Cardiac muscle cell (in vitro differentiated cells and primary cell): ENCODE measurements at regions not wholly inside any gene's neighbourhood (a gene's known extent, or its start where the extent isn't known, plus 50 kb on each side); places are given as distances from the start of the nearest gene placed in this dataset.

Experiments used
- DNase-seq, 2 donors: peaks; one replicate each; pipeline versions ENCODE4 v3.0.0 to v3.0.0-alpha.2; 2010 to 2017; ENCODE audit warnings: low read depth in 1 of 2, low spot score in 1 of 2
- H3K27ac ChIP-seq: fragments of 200-600 bp; sonication (generic); 2 replicates; pipeline ENCODE4 v1.5.1; 2016
- H3K27me3 ChIP-seq: fragments of 200-600 bp; sonication (generic); 2 replicates; pipeline ENCODE4 v1.6.0; 2016; ENCODE audit warnings: control low read depth
- H3K36me3 ChIP-seq: fragments of 200-600 bp; sonication (generic); 2 replicates; pipeline ENCODE4 v1.5.1; 2016; ENCODE audit warnings: control low read depth
- H3K4me1 ChIP-seq: fragments of 200-600 bp; sonication (generic); 2 replicates; pipeline ENCODE4 v1.8.1; 2017; ENCODE audit warnings: low read depth, mild to moderate bottlenecking, mixed run types
- H3K4me3 ChIP-seq: fragments of 200-600 bp; sonication (generic); 2 replicates; pipeline ENCODE4 v1.5.1; 2016; ENCODE audit warnings: mild to moderate bottlenecking
- H3K9me3 ChIP-seq: fragments of 200-600 bp; sonication (generic); 2 replicates; pipeline ENCODE4 v1.5.1; 2017; ENCODE audit warnings: low read depth, mild to moderate bottlenecking, control low read depth
- CTCF ChIP-seq: IDR thresholded peaks from 2 replicates; pipeline ENCODE4 v1.5.1; 2012; ENCODE audit warnings: low read depth, mild to moderate bottlenecking, low read length

- no peaks in the 10 kb centered on the region for H3K27me3 ChIP-seq
- DNase-seq: no peak
- H3K4me1 ChIP-seq: no peaks in the 10 kb centered on the region
- no peak for TF ChIP-seq CTCF
- no peak overlapping the region for H3K27ac ChIP-seq
- H3K4me3 ChIP-seq: no peak overlapping the region
- H3K36me3 ChIP-seq: no peaks in the 10 kb centered on the region
- no peaks in the 10 kb centered on the region for H3K9me3 ChIP-seq
Measured at GRCh38 chr5:13640270-13640669, 304.2 kb downstream of the DNAH5 start.

DNA sequence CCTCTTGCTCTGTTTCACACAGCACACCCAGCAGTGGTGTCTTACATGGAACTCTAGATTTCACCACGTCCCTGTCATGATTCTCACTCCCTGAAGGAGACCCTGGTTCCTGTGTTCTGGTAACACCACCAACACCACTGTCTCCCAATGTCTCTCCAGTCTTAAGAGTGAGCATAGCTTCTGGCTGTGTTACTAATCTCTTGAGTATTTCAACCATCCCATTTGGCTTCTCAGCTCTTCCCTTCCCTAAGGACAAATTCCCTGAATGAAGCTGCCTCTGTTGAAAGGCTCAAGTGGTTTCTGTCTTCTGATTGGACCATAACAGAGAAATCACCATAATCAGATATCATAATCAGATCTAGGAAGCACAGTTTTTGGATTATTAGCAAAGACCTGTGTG lies 311.8 kb downstream of the DNAH5 start:
- H3K36me3 ChIP-seq: no peaks in the 10 kb centered on the region
- no peak overlapping the region for H3K4me3 ChIP-seq
- no peaks in the 10 kb centered on the region for H3K9me3 ChIP-seq
- no peak for DNase-seq
- no peaks in the 10 kb centered on the region for H3K4me1 ChIP-seq
- H3K27ac ChIP-seq: no peak overlapping the region
- no peaks in the 10 kb centered on the region for H3K27me3 ChIP-seq
- no peak for TF ChIP-seq CTCF

GRCh38 chr5:13629218-13629617 lies 315.3 kb downstream of the DNAH5 start:
- H3K27ac ChIP-seq: no peak overlapping the region
- no peaks in the 10 kb centered on the region for H3K27me3 ChIP-seq
- TF ChIP-seq CTCF: no peak
- no peaks in the 10 kb centered on the region for H3K4me1 ChIP-seq
- DNase-seq: no peak
- no peaks in the 10 kb centered on the region for H3K36me3 ChIP-seq
- H3K9me3 ChIP-seq: no peaks in the 10 kb centered on the region
- no peak overlapping the region for H3K4me3 ChIP-seq

DNA sequence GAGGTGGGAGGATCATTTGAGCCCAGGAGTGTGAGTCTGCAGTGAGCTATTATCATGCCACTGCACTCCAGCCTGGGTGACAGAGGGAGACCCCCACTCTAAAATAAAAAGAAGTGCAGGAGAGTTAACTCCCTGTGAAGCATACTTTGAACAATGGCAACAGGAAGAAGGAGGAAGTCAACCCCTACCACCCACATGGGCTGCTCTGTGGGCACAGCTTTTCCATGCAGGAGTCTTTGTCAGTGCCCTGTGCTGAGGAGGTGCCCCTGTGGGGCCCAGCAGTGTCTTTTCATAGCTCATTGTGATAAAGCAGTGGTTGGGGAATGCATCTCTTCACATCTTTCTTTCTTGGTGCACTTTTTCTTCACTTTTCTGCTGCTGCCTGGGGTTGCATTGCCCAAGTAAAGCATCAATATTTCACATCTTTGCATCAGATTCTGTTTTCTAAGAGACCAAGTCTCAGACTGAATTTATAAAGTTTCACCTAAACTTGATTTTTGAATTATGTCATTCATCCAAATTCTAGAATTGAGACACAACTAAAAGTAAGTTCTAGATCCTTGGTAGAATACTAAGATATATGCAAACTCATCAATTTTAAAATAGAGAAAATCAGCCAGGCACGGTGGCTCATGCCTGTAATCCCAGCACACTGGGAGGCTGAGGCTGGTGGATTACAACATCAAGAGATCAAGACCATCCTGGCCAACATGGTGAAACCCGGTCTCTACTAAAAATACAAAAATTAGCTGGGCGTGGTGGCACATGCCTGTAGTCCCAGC lies 316.6 kb downstream of the DNAH5 start:
- no peak overlapping the region for H3K4me3 ChIP-seq
- no peak for TF ChIP-seq CTCF
- DNase-seq: no peak
- H3K27me3 ChIP-seq: no peaks in the 10 kb centered on the region
- H3K27ac ChIP-seq: no peak overlapping the region
- H3K36me3 ChIP-seq: no peaks in the 10 kb centered on the region
- H3K9me3 ChIP-seq: no peaks in the 10 kb centered on the region
- no peaks in the 10 kb centered on the region for H3K4me1 ChIP-seq

- no peaks in the 10 kb centered on the region for H3K9me3 ChIP-seq
- no peaks in the 10 kb centered on the region for H3K4me1 ChIP-seq
- no peak overlapping the region for H3K4me3 ChIP-seq
- H3K27ac ChIP-seq: no peak overlapping the region
- H3K36me3 ChIP-seq: no peaks in the 10 kb centered on the region
- no peaks in the 10 kb centered on the region for H3K27me3 ChIP-seq
- TF ChIP-seq CTCF: no peak
- DNase-seq: no peak
Measured at GRCh38 chr5:13625616-13626198, 318.8 kb downstream of the DNAH5 start.
